ENCODE measurements at regions not wholly inside any gene's neighbourhood (a gene's known extent, or its start where the extent isn't known, plus 50 kb on each side); places are given as distances from the start of the nearest gene placed in this dataset.

DNA sequence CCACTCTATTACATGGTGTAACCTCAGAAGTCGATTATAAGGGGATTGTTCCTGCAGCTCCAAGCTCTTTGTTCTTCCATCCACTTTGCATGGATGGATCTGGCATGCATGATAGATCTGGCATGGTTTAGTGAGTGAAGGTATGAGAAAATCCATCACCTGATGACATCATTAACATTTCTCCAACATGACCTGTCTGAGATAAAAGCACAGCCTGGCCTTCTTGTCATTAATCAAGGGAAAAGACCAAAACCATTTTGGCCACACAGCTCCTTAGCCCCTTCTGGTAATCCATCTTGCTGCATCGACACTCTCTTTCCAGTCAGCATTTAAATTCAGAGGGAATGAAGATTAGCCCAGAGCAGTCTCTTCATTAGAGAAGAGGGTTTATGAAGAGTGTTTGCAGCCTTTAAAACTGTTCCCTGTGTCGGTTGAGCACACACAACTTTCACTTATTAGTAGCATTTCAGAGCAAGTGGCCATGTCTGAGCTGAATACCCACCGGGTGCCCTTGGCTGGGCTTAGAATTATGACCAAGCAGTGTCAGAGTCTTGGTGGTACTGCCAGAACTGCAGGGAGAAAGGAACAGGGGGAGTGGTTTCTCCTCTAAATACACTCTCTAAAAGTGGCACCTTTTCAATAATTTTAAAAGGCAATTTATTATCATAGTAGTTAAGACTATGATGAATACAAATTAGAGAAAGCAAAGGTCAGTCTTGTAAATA lies 246.0 kb downstream of the HAPSTR1 start:
- DNase-seq (ENCODE audit: low read depth) = no peak
- no peak for TF ChIP-seq CTCF (IDR thresholded peaks at IDR 0.05; ENCODE audit: insufficient read depth, low read depth, low read length)
- no peak overlapping the region for H3K4me3 ChIP-seq (ENCODE audit: low read depth, low read length)

- TF ChIP-seq CTCF (IDR thresholded peaks at IDR 0.05; ENCODE audit: insufficient read depth, low read depth, low read length) = no peak
- DNase-seq (ENCODE audit: low read depth) = no peak
- no peak overlapping the region for H3K4me3 ChIP-seq (ENCODE audit: low read depth, low read length)
These were observed 246.6 kb downstream of the HAPSTR1 start for GRCh38 chr16:9338068-9338467.

DNA sequence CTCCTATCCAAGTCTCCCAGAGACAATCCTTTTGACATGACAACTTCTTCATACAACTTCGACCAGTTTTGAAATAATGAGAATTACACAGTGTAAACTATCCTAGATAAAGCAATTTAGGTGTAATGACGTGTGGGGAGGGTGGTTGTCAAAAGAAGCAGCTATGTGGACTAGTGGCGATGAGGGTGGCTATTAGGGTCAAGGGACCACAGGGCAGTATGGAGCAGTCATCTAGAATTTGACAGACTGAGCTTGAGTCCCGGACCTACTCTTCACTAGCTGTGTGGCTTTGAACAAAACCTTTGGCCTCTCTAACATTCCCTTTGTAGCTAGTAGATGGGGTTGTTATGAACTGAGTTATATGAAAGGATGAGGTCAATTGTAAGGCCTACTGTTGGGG lies 247.1 kb downstream of the HAPSTR1 start:
- TF ChIP-seq CTCF (IDR thresholded peaks at IDR 0.05; ENCODE audit: insufficient read depth, low read depth, low read length) = no peak
- DNase-seq (ENCODE audit: low read depth) = no peak
- no peak overlapping the region for H3K4me3 ChIP-seq (ENCODE audit: low read depth, low read length)

DNA sequence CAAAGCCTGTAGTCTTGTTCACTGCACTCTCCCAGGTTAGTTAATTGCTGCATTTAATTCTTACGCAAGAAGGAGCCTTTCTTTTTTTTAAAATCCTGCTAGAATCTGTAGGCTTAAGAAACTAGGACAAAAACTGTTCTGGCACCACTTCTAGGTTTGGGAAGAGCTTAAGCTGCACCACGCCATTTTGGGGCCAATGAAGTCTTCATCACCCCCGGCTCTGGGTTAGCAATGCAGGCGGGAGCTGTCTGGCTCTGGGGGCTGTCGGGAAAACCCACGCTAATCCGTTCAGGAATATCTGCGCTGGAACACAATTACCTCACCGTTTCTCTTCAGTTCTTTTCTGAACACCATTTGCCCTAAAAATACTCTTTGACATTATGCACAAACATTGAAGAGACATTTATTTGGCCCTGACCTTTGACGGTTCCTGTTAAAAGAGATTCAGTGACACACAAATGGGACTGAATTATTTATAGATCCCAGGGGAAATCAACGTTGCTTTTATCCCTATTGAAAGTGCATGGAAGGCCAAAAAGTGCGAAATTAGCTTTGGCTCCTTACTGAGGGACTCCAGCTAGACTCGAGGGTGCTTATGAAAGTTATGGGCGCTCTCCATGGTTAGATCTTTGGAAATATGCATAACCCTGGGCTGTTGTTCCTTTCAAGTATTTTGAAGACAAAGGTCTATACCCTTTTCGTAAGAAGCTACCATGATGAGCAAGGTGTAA lies 249.2 kb downstream of the HAPSTR1 start:
- no peak overlapping the region for H3K4me3 ChIP-seq (ENCODE audit: low read depth, low read length)
- TF ChIP-seq CTCF (IDR thresholded peaks at IDR 0.05; ENCODE audit: insufficient read depth, low read depth, low read length) = no peak
- no peak for DNase-seq (ENCODE audit: low read depth)

DNA sequence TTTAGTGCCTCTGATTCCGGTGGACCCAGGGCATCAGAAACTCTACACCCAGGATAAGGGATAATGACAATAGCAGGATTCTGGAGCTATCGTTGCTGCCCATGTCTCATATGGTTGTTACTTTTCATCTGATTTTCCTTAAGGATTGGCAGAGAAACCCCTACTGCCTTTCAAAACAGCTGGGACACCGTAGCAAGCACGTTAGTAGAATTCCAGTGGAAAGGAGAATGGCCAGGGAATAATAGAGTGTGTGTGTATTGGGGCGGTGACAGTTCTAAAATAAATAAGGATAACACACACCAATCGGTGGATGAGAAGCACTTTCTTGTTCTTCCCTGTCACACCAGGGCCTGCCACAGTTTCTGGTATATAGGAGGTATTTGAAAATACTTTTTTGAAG lies 251.8 kb downstream of the HAPSTR1 start:
- no peak for DNase-seq (ENCODE audit: low read depth)
- H3K4me3 ChIP-seq (ENCODE audit: low read depth, low read length) = no peak overlapping the region

DNA sequence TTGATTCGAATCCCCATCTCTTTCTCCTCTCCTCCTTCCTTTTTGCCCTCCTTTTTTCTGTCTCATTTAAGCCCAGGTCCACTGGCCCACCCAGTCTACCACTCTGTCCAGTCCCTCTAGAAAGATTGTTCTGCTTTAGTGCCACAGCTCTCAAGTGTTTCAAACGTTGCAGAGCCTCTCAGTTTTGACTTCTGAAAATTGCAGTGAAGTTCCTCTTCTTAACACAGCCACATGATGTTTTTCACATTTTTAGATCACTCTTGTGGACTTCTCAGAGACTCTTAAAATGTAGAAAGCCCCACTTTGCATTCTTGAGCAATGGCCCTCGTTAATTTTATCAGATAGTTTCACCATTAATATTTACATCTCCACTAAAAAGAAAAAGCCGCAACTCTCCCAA lies 253.1 kb downstream of the HAPSTR1 start:
- no peak for DNase-seq (ENCODE audit: low read depth)
- no peak for TF ChIP-seq CTCF (IDR thresholded peaks at IDR 0.05; ENCODE audit: insufficient read depth, low read depth, low read length)
- no peak overlapping the region for H3K4me3 ChIP-seq (ENCODE audit: low read depth, low read length)

More for the DNA sequence above, 251.8 kb downstream of the HAPSTR1 start:
- no peak for TF ChIP-seq CTCF (IDR thresholded peaks at IDR 0.05; ENCODE audit: insufficient read depth, low read depth, low read length)

All from fibroblast of villous mesenchyme (primary cell).